Stomach smooth muscle (tissue), 2 donors: ENCODE measurements at regions not wholly inside any gene's neighbourhood (a gene's known extent, or its start where the extent isn't known, plus 50 kb on each side); places are given as distances from the start of the nearest gene placed in this dataset.

Experiments used
- H3K27ac ChIP-seq: one replicate; pipeline ENCODE4 v1.7.0; 2013; ENCODE audit warnings: mild to moderate bottlenecking, low read length, inconsistent platforms
- H3K27me3 ChIP-seq, 2 donors: one replicate each; pipeline ENCODE4 v1.7.0; 2013; ENCODE audit warnings: low read length in 2 of 2; ENCODE audit not compliant: insufficient read depth in 2 of 2, control insufficient read depth in 1 of 2
- H3K36me3 ChIP-seq, 2 donors: one replicate each; pipeline ENCODE4 v1.7.0; 2013; ENCODE audit warnings: low read length in 2 of 2; ENCODE audit not compliant: control insufficient read depth in 2 of 2, insufficient read depth in 2 of 2
- H3K4me1 ChIP-seq: one replicate; pipeline ENCODE4 v1.7.0; 2013; ENCODE audit warnings: low read length; ENCODE audit not compliant: control insufficient read depth, insufficient read depth
- H3K4me3 ChIP-seq, 2 donors: one replicate each; pipeline ENCODE4 v1.7.0; 2013; ENCODE audit warnings: low read length in 2 of 2
- H3K9ac ChIP-seq, 2 donors: one replicate each; pipeline ENCODE4 v1.7.0; 2013; ENCODE audit warnings: low read length in 2 of 2, mild to moderate bottlenecking in 1 of 2
- H3K9me3 ChIP-seq, 2 donors: one replicate each; pipeline ENCODE4 v1.7.0; 2013; ENCODE audit warnings: low read length in 2 of 2; ENCODE audit not compliant: control insufficient read depth in 2 of 2
- donor health status: healthy.
- donor health status: Pancreatic carcinoma.

DNA sequence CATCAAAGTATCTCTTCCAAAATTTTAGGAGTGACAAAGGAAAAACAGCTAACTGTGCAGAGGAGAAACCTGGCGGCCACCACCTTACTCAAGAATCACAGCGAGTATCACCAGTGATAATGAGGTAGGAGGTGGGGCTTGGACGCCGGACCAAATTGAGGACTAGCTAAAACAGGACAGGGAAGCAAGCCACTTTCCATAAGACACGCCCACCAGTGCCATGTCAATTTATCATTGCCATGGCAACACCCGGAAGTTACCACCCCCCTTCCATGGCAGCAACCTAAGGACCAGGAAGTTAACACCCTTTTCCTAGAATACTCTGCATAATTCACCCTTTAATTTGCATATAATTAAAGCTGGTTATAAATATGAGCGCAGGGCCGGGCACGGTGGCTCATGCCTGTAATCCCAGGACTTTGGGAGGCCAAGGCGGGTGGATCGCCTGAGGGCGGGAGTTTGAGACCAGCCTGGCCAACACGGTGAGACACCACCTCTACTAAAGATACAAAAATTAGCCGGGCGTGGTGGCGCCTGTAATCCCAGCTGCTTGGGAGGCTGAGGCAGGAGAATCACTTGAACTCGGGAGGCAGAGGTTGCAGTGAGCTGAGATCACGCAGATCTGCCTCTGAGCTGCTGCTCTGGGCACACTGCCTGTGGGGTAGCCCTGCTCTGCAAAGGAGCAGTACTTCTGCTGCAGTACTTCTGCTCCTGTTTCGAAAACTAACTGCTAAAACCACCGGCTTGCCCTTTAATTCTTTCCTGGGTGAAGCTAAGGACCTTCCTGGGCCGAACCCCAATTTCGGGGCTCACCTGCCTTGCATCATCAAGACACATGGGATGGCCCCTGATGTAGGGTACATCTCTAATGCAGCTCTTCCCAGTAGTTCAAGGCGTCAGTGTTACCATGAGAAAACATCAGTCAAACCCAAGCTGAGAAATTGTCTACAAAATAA, 116.7 kb downstream of the HMX1 start:
- Histone ChIP-seq H3K4me3 (no peak overlapping the region), H3K9ac (no peak overlapping the region), H3K9me3 (peaks cover 0 to 3% of the 10 kb centered on the region in 2 donors), H3K27me3 (no peaks in the 10 kb centered on the region), H3K4me1 (no peaks in the 10 kb centered on the region), H3K36me3 (no peaks in the 10 kb centered on the region), H3K27ac (no peak overlapping the region)

GRCh38 chr4:8748236-8748575, 123.4 kb downstream of the HMX1 start:
- H3K4me3 ChIP-seq = no peak overlapping the region
- H3K9me3 ChIP-seq = no peaks in the 10 kb centered on the region
- no peak overlapping the region for H3K9ac ChIP-seq
- peaks cover 7 to 8% of the 10 kb centered on the region in 2 donors for H3K27me3 ChIP-seq
- no peaks in the 10 kb centered on the region for H3K4me1 ChIP-seq
- no peak overlapping the region for H3K27ac ChIP-seq
- no peaks in the 10 kb centered on the region for H3K36me3 ChIP-seq

GRCh38 chr4:8747467-8748235, 124.0 kb downstream of the HMX1 start:
- Histone ChIP-seq H3K9ac (no peak overlapping the region), H3K4me1 (no peaks in the 10 kb centered on the region), H3K4me3 (no peak overlapping the region), H3K36me3 (no peaks in the 10 kb centered on the region), H3K27me3 (peaks cover 7 to 8% of the 10 kb centered on the region in 2 donors), H3K27ac (no peak overlapping the region), H3K9me3 (no peaks in the 10 kb centered on the region)

DNA sequence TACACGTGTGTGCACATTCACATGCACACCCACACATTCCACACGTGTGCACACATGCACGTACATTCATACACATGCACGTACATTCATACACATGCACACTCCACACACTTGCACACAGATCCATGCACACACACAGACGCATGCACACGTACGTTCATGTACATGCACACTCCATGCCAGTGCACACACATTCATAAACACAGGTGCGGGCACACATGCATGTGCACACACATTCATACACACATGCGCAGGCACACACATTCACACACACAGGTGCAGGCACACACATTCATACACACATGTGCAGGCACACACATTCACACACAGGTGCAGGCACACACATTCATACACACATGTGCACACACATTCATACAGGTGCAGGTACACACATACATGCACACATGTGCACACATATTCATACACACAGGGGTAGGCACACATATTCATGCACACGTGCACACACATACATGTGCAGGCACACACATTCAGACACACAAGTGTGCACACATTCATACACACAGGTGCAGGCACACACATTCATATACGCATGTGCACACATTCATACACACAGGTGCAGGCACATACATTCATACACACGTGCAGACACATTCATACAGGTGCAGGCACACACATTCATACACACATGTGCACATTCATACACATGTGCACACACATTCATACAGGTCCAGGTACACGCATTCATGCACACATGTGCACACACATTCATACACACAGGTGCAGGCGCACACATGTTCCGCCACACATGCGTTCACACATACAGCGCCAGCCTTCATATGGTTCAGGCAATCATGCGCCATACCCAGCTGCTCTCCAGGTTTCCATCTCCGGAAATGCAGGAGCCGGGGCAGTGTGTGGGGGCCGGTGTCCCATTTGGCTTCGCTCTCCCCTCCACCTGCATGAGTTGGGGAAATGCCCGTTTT, 124.8 kb downstream of the HMX1 start:
- Histone ChIP-seq H3K4me3 (no peak overlapping the region), H3K9ac (no peak overlapping the region), H3K9me3 (no peaks in the 10 kb centered on the region), H3K27ac (no peak overlapping the region), H3K27me3 (peaks cover 7 to 8% of the 10 kb centered on the region in 2 donors), H3K36me3 (no peaks in the 10 kb centered on the region), H3K4me1 (no peaks in the 10 kb centered on the region)

DNA sequence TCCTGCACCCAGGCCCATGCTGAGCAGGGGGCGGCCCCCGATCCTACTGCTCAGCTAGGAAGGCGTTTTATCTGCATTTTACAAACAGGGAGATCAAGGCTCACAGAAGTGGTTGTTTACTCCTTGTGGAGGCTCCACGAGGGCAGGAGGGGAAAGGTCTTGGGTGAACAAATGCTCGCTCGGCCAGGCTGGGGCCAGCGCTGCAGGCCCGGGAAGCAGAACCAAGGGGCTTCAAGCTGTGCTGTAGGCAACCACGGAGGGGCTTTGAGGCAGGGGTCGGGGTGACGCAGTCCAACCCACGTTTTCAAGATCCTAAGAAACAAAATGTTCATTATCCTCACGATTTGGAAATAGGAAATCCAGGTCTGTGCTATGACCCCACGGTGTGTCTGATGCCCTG, 125.8 kb downstream of the HMX1 start:
- H3K36me3 ChIP-seq = no peaks in the 10 kb centered on the region
- no peaks in the 10 kb centered on the region for H3K9me3 ChIP-seq
- H3K4me1 ChIP-seq = no peaks in the 10 kb centered on the region
- H3K9ac ChIP-seq = no peak overlapping the region
- peaks cover 7 to 8% of the 10 kb centered on the region in 2 donors for H3K27me3 ChIP-seq
- H3K4me3 ChIP-seq = no peak overlapping the region
- no peak overlapping the region for H3K27ac ChIP-seq

- no peaks in the 10 kb centered on the region for H3K36me3 ChIP-seq
- no peak overlapping the region for H3K27ac ChIP-seq
- no peaks in the 10 kb centered on the region for H3K9me3 ChIP-seq
- H3K9ac ChIP-seq = no peak overlapping the region
- H3K4me1 ChIP-seq = no peaks in the 10 kb centered on the region
- H3K27me3 ChIP-seq = peaks cover 7 to 8% of the 10 kb centered on the region in 2 donors
- H3K4me3 ChIP-seq = no peak overlapping the region
Measured at GRCh38 chr4:8745005-8745790, 126.4 kb downstream of the HMX1 start.

- Histone ChIP-seq H3K27ac (no peak overlapping the region), H3K9ac (no peak overlapping the region), H3K36me3 (no peaks in the 10 kb centered on the region), H3K4me1 (no peaks in the 10 kb centered on the region), H3K9me3 (no peaks in the 10 kb centered on the region), H3K4me3 (no peak overlapping the region), H3K27me3 (peaks cover 7 to 8% of the 10 kb centered on the region in 2 donors)
Measured at GRCh38 chr4:8744083-8744805, 127.4 kb downstream of the HMX1 start.

GRCh38 chr4:8742546-8742945, 129.1 kb downstream of the HMX1 start:
- Histone ChIP-seq H3K27ac (no peak overlapping the region), H3K9me3 (no peaks in the 10 kb centered on the region), H3K36me3 (no peaks in the 10 kb centered on the region), H3K9ac (no peak overlapping the region), H3K4me1 (no peaks in the 10 kb centered on the region), H3K27me3 (peaks cover 2 to 6% of the 10 kb centered on the region in 2 donors), H3K4me3 (no peak overlapping the region)

- H3K27ac ChIP-seq = no peak overlapping the region
- H3K4me1 ChIP-seq = no peaks in the 10 kb centered on the region
- no peaks in the 10 kb centered on the region for H3K36me3 ChIP-seq
- H3K9ac ChIP-seq = no peak overlapping the region
- no peaks in the 10 kb centered on the region for H3K9me3 ChIP-seq
- peaks cover 2 to 6% of the 10 kb centered on the region in 2 donors for H3K27me3 ChIP-seq
- H3K4me3 ChIP-seq = no peak overlapping the region
Measured at GRCh38 chr4:8741513-8742226, 130.0 kb downstream of the HMX1 start.
